ENCODE measurements at regions not wholly inside any gene's neighbourhood (a gene's known extent, or its start where the extent isn't known, plus 50 kb on each side); places are given as distances from the start of the nearest gene placed in this dataset.
A peak's percentile ranks its signal among the peaks of the same experiment; 100 is the strongest.

- dilution Hi-C loops (cut with MboI; ENCODE audit: extremely low pct_ligation_motif_present, low sequenced_read_pairs) = no loop called here
- ChIA-PET CTCF (interaction anchor here (1.0 to 3.3 kb wide), 8 partner anchors 8 to 821 kb away, joined by 3 to 19 read pairs (median 4); no protein-coding TSS in a partner anchor), POLR2A (no interaction called here)
- intact Hi-C loops (cut with micrococcal nuclease) = loop anchor here (1.0 to 10.0 kb wide), 9 partner anchors 35 to 876 kb away; partner anchors contain the start of genes NOCT and SLC7A11
- H3K27me3 ChIP-seq (ENCODE audit: control insufficient read depth in 2 of 2, insufficient read depth in 2 of 2, low read length in 2 of 2) = no peaks in the 10 kb centered on the region
- TF ChIP-seq GATA2 (IDR thresholded peaks at IDR 0.05; ENCODE audit: insufficient read depth, insufficient read length, low read depth, low read length) (peak; percentile 85), FOS (IDR thresholded peaks at IDR 0.05; ENCODE audit: borderline replicate concordance, insufficient read depth, low read length) (peak; percentile 56), MAX (IDR thresholded peaks at IDR 0.05; ENCODE audit: insufficient read depth, insufficient read length) (no peak), JUN (IDR thresholded peaks at IDR 0.05; ENCODE audit: borderline replicate concordance, insufficient read depth, insufficient read length, low read depth) (peak; percentile 89), MYC (IDR thresholded peaks at IDR 0.05; ENCODE audit: low read depth, low read length) (no peak)
- no peaks in the 10 kb centered on the region for H3K9me3 ChIP-seq (replicated peaks; ENCODE audit: control insufficient read depth, insufficient read depth, low read length)
- no peaks in the 10 kb centered on the region for H3K36me3 ChIP-seq (ENCODE audit: control insufficient read depth in 2 of 2, extremely low read depth in 1 of 2, insufficient read depth in 2 of 2, low read length in 2 of 2)
- FAIRE-seq = peak; percentile 99
- H3K4me1 ChIP-seq (ENCODE audit: control insufficient read depth, extremely low read depth, insufficient read depth, low read length) = peaks cover 16% of the 10 kb centered on the region
- H3K9ac ChIP-seq (replicated peaks; ENCODE audit: extremely low read depth, insufficient read depth, low read length) = peak overlapping the region; percentile 82
- H3K79me2 ChIP-seq (ENCODE audit: control insufficient read depth, insufficient read depth, low read length) = no peaks in the 10 kb centered on the region
- no peaks in the 10 kb centered on the region for H3K9me1 ChIP-seq (replicated peaks; ENCODE audit: control insufficient read depth, extremely low read depth, insufficient read depth, low read length)
- H3K4me3 ChIP-seq (replicated peaks in 1 of 3; ENCODE audit: insufficient read depth in 1 of 3, low read depth in 1 of 3, low read length in 3 of 3) = peak overlapping the region in 1 of 3 experiments; percentile 36
- BruUV-seq (replicated peaks) = no TSS peak
- H2AFZ ChIP-seq (ENCODE audit: low read depth, low read length) = peak overlapping the region; percentile 32
- peak; percentile 99 for DNase-seq (ENCODE audit: low read depth, low spot score)
- peak overlapping the region; percentile 68 for H3K4me2 ChIP-seq (ENCODE audit: insufficient read depth, low read length)
- H4K20me1 ChIP-seq (replicated peaks; ENCODE audit: control insufficient read depth, extremely low read depth, insufficient read depth, low read length) = no peaks in the 10 kb centered on the region
- peak overlapping the region; percentile 97 for H3K27ac ChIP-seq (ENCODE audit: insufficient read depth, low read depth, low read length)
These were observed 104.7 kb upstream of the NOCT start for GRCh38 chr4:138910914-138911336.

- Histone ChIP-seq H3K79me2 (ENCODE audit: control insufficient read depth, insufficient read depth, low read length) (no peaks in the 10 kb centered on the region), H3K27me3 (ENCODE audit: control insufficient read depth in 2 of 2, insufficient read depth in 2 of 2, low read length in 2 of 2) (no peaks in the 10 kb centered on the region), H3K9me1 (replicated peaks; ENCODE audit: control insufficient read depth, extremely low read depth, insufficient read depth, low read length) (no peaks in the 10 kb centered on the region), H2AFZ (ENCODE audit: low read depth, low read length) (peak overlapping the region; percentile 32), H3K27ac (ENCODE audit: insufficient read depth, low read depth, low read length) (peak overlapping the region; percentile 97), H3K4me1 (ENCODE audit: control insufficient read depth, extremely low read depth, insufficient read depth, low read length) (peaks cover 16% of the 10 kb centered on the region), H3K4me3 (replicated peaks in 1 of 3; ENCODE audit: insufficient read depth in 1 of 3, low read depth in 1 of 3, low read length in 3 of 3) (peak overlapping the region in 1 of 3 experiments; percentile 36), H4K20me1 (replicated peaks; ENCODE audit: control insufficient read depth, extremely low read depth, insufficient read depth, low read length) (no peaks in the 10 kb centered on the region), H3K9ac (replicated peaks; ENCODE audit: extremely low read depth, insufficient read depth, low read length) (peak overlapping the region; percentile 82), H3K4me2 (ENCODE audit: insufficient read depth, low read length) (peak overlapping the region; percentile 68), H3K9me3 (replicated peaks; ENCODE audit: control insufficient read depth, insufficient read depth, low read length) (no peaks in the 10 kb centered on the region), H3K36me3 (ENCODE audit: control insufficient read depth in 2 of 2, extremely low read depth in 1 of 2, insufficient read depth in 2 of 2, low read length in 2 of 2) (no peaks in the 10 kb centered on the region)
- BruUV-seq (replicated peaks) = TSS peak; percentile 80
- intact Hi-C loops (cut with micrococcal nuclease) (loop anchor here (5.0 to 10.0 kb wide), 3 partner anchors 733 to 876 kb away; no protein-coding TSS in a partner anchor), dilution Hi-C loops (cut with MboI; ENCODE audit: extremely low pct_ligation_motif_present, low sequenced_read_pairs) (no loop called here)
- CTCF ChIA-PET = interaction anchor here (1.0 to 3.3 kb wide), 8 partner anchors 9 to 820 kb away, joined by 3 to 19 read pairs (median 4); no protein-coding TSS in a partner anchor
- no peak for TF ChIP-seq GATA2 (IDR thresholded peaks at IDR 0.05; ENCODE audit: insufficient read depth, insufficient read length, low read depth, low read length)
- TF ChIP-seq FOS (IDR thresholded peaks at IDR 0.05; ENCODE audit: borderline replicate concordance, insufficient read depth, low read length) = peak; percentile 65
- peak; percentile 26 for FAIRE-seq
- DNase-seq (ENCODE audit: low read depth, low spot score) = no peak
- POLR2A ChIA-PET = interaction anchor here (0.5 kb wide), 1 partner anchor 54 kb away, joined by 3 read pairs; no protein-coding TSS in a partner anchor
These were observed 105.2 kb upstream of the NOCT start for GRCh38 chr4:138910195-138910913.
